ENCODE measurements at regions not wholly inside any gene's neighbourhood (a gene's known extent, or its start where the extent isn't known, plus 50 kb on each side); places are given as distances from the start of the nearest gene placed in this dataset.
A peak's percentile ranks its signal among the peaks of the same experiment; 100 is the strongest.

DNA sequence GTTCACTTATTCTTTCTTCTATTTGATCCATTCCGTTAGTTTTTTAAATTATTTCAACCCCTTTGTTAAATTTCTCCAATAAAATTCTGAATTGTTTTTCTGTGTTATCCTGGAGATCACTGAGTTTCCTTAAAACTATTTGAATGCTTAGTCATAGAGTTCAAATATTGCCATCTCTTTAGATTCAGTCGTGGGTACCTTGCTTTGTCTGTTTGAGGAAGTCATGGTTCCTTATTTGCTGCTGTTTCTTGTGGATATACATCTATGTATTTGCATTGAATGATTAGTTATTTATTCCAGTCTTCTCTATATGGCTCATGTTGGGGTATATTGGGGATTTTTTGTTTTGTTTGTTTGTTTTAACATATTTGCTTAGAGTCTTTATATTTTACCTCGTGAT is 80.6 kb downstream of the HINT1 start:
- Histone ChIP-seq H3K18ac (ENCODE audit: low read length) (no peak overlapping the region), H4K8ac (ENCODE audit: low read depth, low read length) (no peak overlapping the region), H3K9me3 (replicated peaks in 1 of 2; ENCODE audit: control insufficient read depth in 2 of 2, insufficient read depth in 1 of 2, low read depth in 1 of 2, low read length in 2 of 2) (no peaks in the 10 kb centered on the region), H2BK12ac (ENCODE audit: low read length) (no peak overlapping the region), H3K23ac (ENCODE audit: low read depth, low read length, poor library complexity) (no peak overlapping the region), H3K27me3 (ENCODE audit: control insufficient read depth in 3 of 3, insufficient read depth in 3 of 3, low read depth in 1 of 3, low read length in 3 of 3) (no peaks in the 10 kb centered on the region), H3K36me3 (replicated peaks in 1 of 2; ENCODE audit: control insufficient read depth in 2 of 2, insufficient read depth in 2 of 2, low read length in 2 of 2) (no peaks in the 10 kb centered on the region), H3K4me3 (ENCODE audit: low read length in 2 of 2) (no peak overlapping the region), H3K4ac (ENCODE audit: low read length) (no peak overlapping the region), H3K4me2 (ENCODE audit: insufficient read depth, low read length, poor library complexity, severe bottlenecking) (no peak overlapping the region), H2AK5ac (ENCODE audit: low read depth, low read length) (no peak overlapping the region), H3K14ac (ENCODE audit: low read length) (no peak overlapping the region), H4K91ac (ENCODE audit: low read depth, low read length, poor library complexity) (no peak overlapping the region), H2AFZ (ENCODE audit: low read length) (no peak overlapping the region), H3K9ac (ENCODE audit: low read depth, low read length, poor library complexity) (no peak overlapping the region), H3K27ac (replicated peaks; ENCODE audit: low read length) (no peak overlapping the region), H2BK15ac (ENCODE audit: low read length) (no peak overlapping the region), H3K79me1 (ENCODE audit: low read depth, low read length) (no peaks in the 10 kb centered on the region), H2BK120ac (ENCODE audit: low read depth, low read length) (no peak overlapping the region), H2BK5ac (ENCODE audit: low read length) (no peak overlapping the region), H3K4me1 (ENCODE audit: control insufficient read depth in 2 of 2, insufficient read depth in 1 of 2, low read depth in 1 of 2, low read length in 2 of 2) (no peaks in the 10 kb centered on the region)
- no CpG with 5 or more reads among the region's 3 CpGs for WGBS, 2 donors (ENCODE audit: extremely low coverage in 2 of 2, insufficient read length in 2 of 2, insufficient replicate concordance in 1 of 2)
- DNase-seq (ENCODE audit: low spot score), result no peak

DNA sequence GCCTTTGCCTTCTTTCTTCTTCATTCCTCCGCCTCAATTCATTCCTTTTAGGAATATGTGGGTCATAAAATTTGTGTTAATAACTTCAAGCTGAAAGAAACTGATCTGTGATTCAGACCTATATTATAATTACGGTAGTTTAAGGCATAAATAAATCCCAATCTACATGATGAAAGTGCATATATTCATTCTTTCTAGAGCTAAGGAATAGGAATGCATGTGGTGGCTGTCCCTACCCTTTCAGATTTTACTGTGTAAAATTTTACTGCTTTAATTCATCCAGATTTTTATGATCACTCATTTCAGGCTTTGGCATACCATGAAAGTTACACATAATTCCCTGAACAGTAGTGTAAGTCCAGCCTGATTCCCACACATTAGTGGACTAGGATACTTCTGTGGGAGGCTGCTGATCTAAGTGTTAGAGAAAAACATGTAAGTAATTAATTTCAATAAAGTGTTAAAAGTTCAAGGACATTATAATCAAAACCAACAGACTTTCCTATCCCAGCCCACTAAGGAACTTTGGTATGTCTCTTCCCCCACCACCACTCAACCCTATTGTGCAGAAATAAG is 83.1 kb downstream of the HINT1 start:
- no peak overlapping the region for H3K27ac ChIP-seq (replicated peaks; ENCODE audit: low read length)
- no peaks in the 10 kb centered on the region for H3K27me3 ChIP-seq (ENCODE audit: control insufficient read depth in 3 of 3, insufficient read depth in 3 of 3, low read depth in 1 of 3, low read length in 3 of 3)
- no peak overlapping the region for H2BK15ac ChIP-seq (ENCODE audit: low read length)
- no peak overlapping the region for H3K4me2 ChIP-seq (ENCODE audit: insufficient read depth, low read length, poor library complexity, severe bottlenecking)
- H2AK5ac ChIP-seq (ENCODE audit: low read depth, low read length), result no peak overlapping the region
- WGBS, 2 donors (ENCODE audit: extremely low coverage in 2 of 2, insufficient read length in 2 of 2, insufficient replicate concordance in 1 of 2), result no CpG with 5 or more reads among the region's 2 CpGs
- no peak overlapping the region for H3K4me3 ChIP-seq (ENCODE audit: low read length in 2 of 2)
- no peak overlapping the region for H4K91ac ChIP-seq (ENCODE audit: low read depth, low read length, poor library complexity)
- H3K9ac ChIP-seq (ENCODE audit: low read depth, low read length, poor library complexity), result no peak overlapping the region
- H3K4me1 ChIP-seq (ENCODE audit: control insufficient read depth in 2 of 2, insufficient read depth in 1 of 2, low read depth in 1 of 2, low read length in 2 of 2), result no peaks in the 10 kb centered on the region
- H2AFZ ChIP-seq (ENCODE audit: low read length), result no peak overlapping the region
- no peak overlapping the region for H2BK120ac ChIP-seq (ENCODE audit: low read depth, low read length)
- no peak overlapping the region for H3K14ac ChIP-seq (ENCODE audit: low read length)
- H2BK5ac ChIP-seq (ENCODE audit: low read length), result no peak overlapping the region
- no peaks in the 10 kb centered on the region for H3K79me1 ChIP-seq (ENCODE audit: low read depth, low read length)
- H3K18ac ChIP-seq (ENCODE audit: low read length), result no peak overlapping the region
- H3K4ac ChIP-seq (ENCODE audit: low read length), result no peak overlapping the region
- H3K23ac ChIP-seq (ENCODE audit: low read depth, low read length, poor library complexity), result no peak overlapping the region
- no peak for DNase-seq (ENCODE audit: low spot score)
- no peak overlapping the region for H4K8ac ChIP-seq (ENCODE audit: low read depth, low read length)
- no peaks in the 10 kb centered on the region for H3K9me3 ChIP-seq (replicated peaks in 1 of 2; ENCODE audit: control insufficient read depth in 2 of 2, insufficient read depth in 1 of 2, low read depth in 1 of 2, low read length in 2 of 2)
- H2BK12ac ChIP-seq (ENCODE audit: low read length), result no peak overlapping the region
- H3K36me3 ChIP-seq (replicated peaks in 1 of 2; ENCODE audit: control insufficient read depth in 2 of 2, insufficient read depth in 2 of 2, low read length in 2 of 2), result no peaks in the 10 kb centered on the region

DNA sequence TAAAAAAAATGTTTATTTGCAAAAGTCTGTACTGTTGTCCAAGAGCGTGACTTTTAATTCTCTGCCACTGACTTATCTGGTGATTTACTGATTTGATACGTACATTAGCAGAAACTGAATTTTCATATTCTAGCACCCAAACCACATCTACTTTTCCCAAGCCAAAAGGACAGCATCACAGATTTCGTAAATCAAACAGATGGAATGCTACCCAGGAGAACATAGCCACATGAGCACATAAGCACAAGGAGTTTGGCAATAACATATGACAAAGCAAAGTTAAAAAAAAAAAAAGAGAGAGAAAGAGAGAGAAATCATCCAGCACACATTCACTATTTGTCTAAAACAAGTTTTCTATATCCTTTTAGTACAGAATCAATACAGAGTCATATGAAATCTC is 83.7 kb downstream of the HINT1 start:
- Histone ChIP-seq H3K27me3 (ENCODE audit: control insufficient read depth in 3 of 3, insufficient read depth in 3 of 3, low read depth in 1 of 3, low read length in 3 of 3) (no peaks in the 10 kb centered on the region), H3K79me1 (ENCODE audit: low read depth, low read length) (no peaks in the 10 kb centered on the region), H2AFZ (ENCODE audit: low read length) (no peak overlapping the region), H2BK12ac (ENCODE audit: low read length) (no peak overlapping the region), H2BK15ac (ENCODE audit: low read length) (no peak overlapping the region), H3K4me3 (ENCODE audit: low read length in 2 of 2) (no peak overlapping the region), H3K36me3 (replicated peaks in 1 of 2; ENCODE audit: control insufficient read depth in 2 of 2, insufficient read depth in 2 of 2, low read length in 2 of 2) (no peaks in the 10 kb centered on the region), H3K4me2 (ENCODE audit: insufficient read depth, low read length, poor library complexity, severe bottlenecking) (no peak overlapping the region), H3K27ac (replicated peaks; ENCODE audit: low read length) (no peak overlapping the region), H4K91ac (ENCODE audit: low read depth, low read length, poor library complexity) (no peak overlapping the region), H3K4me1 (ENCODE audit: control insufficient read depth in 2 of 2, insufficient read depth in 1 of 2, low read depth in 1 of 2, low read length in 2 of 2) (no peaks in the 10 kb centered on the region), H3K14ac (ENCODE audit: low read length) (no peak overlapping the region), H4K8ac (ENCODE audit: low read depth, low read length) (no peak overlapping the region), H3K23ac (ENCODE audit: low read depth, low read length, poor library complexity) (no peak overlapping the region), H3K9me3 (replicated peaks in 1 of 2; ENCODE audit: control insufficient read depth in 2 of 2, insufficient read depth in 1 of 2, low read depth in 1 of 2, low read length in 2 of 2) (no peaks in the 10 kb centered on the region), H3K18ac (ENCODE audit: low read length) (no peak overlapping the region), H2BK5ac (ENCODE audit: low read length) (no peak overlapping the region), H3K4ac (ENCODE audit: low read length) (no peak overlapping the region), H3K9ac (ENCODE audit: low read depth, low read length, poor library complexity) (no peak overlapping the region), H2AK5ac (ENCODE audit: low read depth, low read length) (no peak overlapping the region), H2BK120ac (ENCODE audit: low read depth, low read length) (no peak overlapping the region)
- WGBS, 2 donors (ENCODE audit: extremely low coverage in 2 of 2, insufficient read length in 2 of 2, insufficient replicate concordance in 1 of 2), result no CpG with 5 or more reads among the region's 3 CpGs
- no peak for DNase-seq (ENCODE audit: low spot score)

DNA sequence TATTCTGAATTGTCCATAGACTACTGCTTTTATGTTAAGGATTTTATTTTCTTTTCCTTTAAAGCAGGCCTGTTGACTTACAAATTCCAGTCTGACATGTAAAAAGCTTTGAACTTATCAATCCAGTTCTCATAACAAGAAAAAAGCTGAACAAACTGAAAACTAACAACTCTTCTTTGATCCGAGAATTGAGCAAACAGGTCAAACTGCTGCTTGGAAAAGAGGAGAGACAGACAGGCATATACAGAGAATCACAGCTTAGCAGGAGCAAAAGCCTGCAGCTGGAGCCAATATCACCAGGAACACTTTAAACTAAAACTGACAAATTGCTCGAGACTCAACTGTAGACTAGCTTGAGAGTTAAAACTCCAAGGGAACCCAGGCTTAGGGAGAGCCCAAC is 85.8 kb downstream of the HINT1 start:
- H4K8ac ChIP-seq (ENCODE audit: low read depth, low read length), result no peak overlapping the region
- H3K9me3 ChIP-seq (replicated peaks in 1 of 2; ENCODE audit: control insufficient read depth in 2 of 2, insufficient read depth in 1 of 2, low read depth in 1 of 2, low read length in 2 of 2), result no peaks in the 10 kb centered on the region
- H2BK12ac ChIP-seq (ENCODE audit: low read length), result no peak overlapping the region
- no peaks in the 10 kb centered on the region for H3K4me1 ChIP-seq (ENCODE audit: control insufficient read depth in 2 of 2, insufficient read depth in 1 of 2, low read depth in 1 of 2, low read length in 2 of 2)
- peak overlapping the region; percentile 2 for H3K27ac ChIP-seq (replicated peaks; ENCODE audit: low read length)
- no peak overlapping the region for H3K4ac ChIP-seq (ENCODE audit: low read length)
- no peak overlapping the region for H2BK15ac ChIP-seq (ENCODE audit: low read length)
- no peak overlapping the region for H3K9ac ChIP-seq (ENCODE audit: low read depth, low read length, poor library complexity)
- no peak overlapping the region for H2AK5ac ChIP-seq (ENCODE audit: low read depth, low read length)
- no peaks in the 10 kb centered on the region for H3K36me3 ChIP-seq (replicated peaks in 1 of 2; ENCODE audit: control insufficient read depth in 2 of 2, insufficient read depth in 2 of 2, low read length in 2 of 2)
- no peak overlapping the region for H2BK5ac ChIP-seq (ENCODE audit: low read length)
- no peak overlapping the region for H3K18ac ChIP-seq (ENCODE audit: low read length)
- no peak overlapping the region for H4K91ac ChIP-seq (ENCODE audit: low read depth, low read length, poor library complexity)
- H3K4me3 ChIP-seq (ENCODE audit: low read length in 2 of 2), result no peak overlapping the region
- no peak overlapping the region for H3K4me2 ChIP-seq (ENCODE audit: insufficient read depth, low read length, poor library complexity, severe bottlenecking)
- WGBS, 2 donors (ENCODE audit: extremely low coverage in 2 of 2, insufficient read length in 2 of 2, insufficient replicate concordance in 1 of 2), result no CpG with 5 or more reads among the region's 2 CpGs
- DNase-seq (ENCODE audit: low spot score), result no peak
- H2AFZ ChIP-seq (ENCODE audit: low read length), result no peak overlapping the region
- no peak overlapping the region for H3K23ac ChIP-seq (ENCODE audit: low read depth, low read length, poor library complexity)
- no peak overlapping the region for H3K14ac ChIP-seq (ENCODE audit: low read length)
- H2BK120ac ChIP-seq (ENCODE audit: low read depth, low read length), result no peak overlapping the region
- no peaks in the 10 kb centered on the region for H3K27me3 ChIP-seq (ENCODE audit: control insufficient read depth in 3 of 3, insufficient read depth in 3 of 3, low read depth in 1 of 3, low read length in 3 of 3)
- no peaks in the 10 kb centered on the region for H3K79me1 ChIP-seq (ENCODE audit: low read depth, low read length)

All from neuronal stem cell (in vitro differentiated cells).